ENCODE measurements at regions not wholly inside any gene's neighbourhood (a gene's known extent, or its start where the extent isn't known, plus 50 kb on each side); places are given as distances from the start of the nearest gene placed in this dataset. TPM values are rescaled to one million over a fixed set of nuclear protein-coding genes. Genes with fewer than 3 reads are reported as not detected.
A peak's percentile ranks its signal among the peaks of the same experiment; 100 is the strongest.

MicroRNA genes in the stretch of these regions (microRNA counts, 767-probe panel; counts per million panel counts)
- 879 counts per million, percentile 95 among the panel's probes with 10 or more counts for microRNA hsa-miR-4532

Small RNAs in the stretch of these regions (microRNA-seq; reads per million reads assigned to microRNA genes)
- gene MIR4532 (ENCODE audit: borderline microRNAs expressed in 2 of 2, borderline number of aligned reads in 2 of 2, borderline replicate concordance in 1 of 2), result 0 reads per million in 2 experiments

Small RNAs in the stretch of these regions (small RNA-seq; reads per million reads assigned to genes)
- not detected for gene MIR4532 (ENCODE audit: insufficient read depth)

Data from H1 (cell line).